HepG2 (cell line): ENCODE measurements at regions not wholly inside any gene's neighbourhood (a gene's known extent, or its start where the extent isn't known, plus 50 kb on each side); places are given as distances from the start of the nearest gene placed in this dataset.

ENCODE experiments used
- ATAC-seq: fragments of 200-7000 bp; cut with Tn5 transposase; 3 replicates; pipeline ENCODE4 v1.9.1; 2020; ENCODE audit warnings: mild to moderate bottlenecking, moderate library complexity
- BruUV-seq: library from RNA; stranded (reverse); fragments of 400-500 nt; replicated peaks from 2 replicates; lab custom pipeline; 2021; lab: Mats Ljungman, UMichigan
- CTCF ChIA-PET: fragments of 300-600 bp; formaldehyde crosslinking; extraction: SDS; loops from one replicate; lab custom pipeline; 2021; ENCODE audit warnings: low total read pairs, inconsistent platforms, low intra/inter-chr PET ratio; lab: Yijun Ruan, JAX
- POLR2A ChIA-PET: fragments of 350-600 bp; sonication (Branson Sonifier 250); formaldehyde crosslinking; loops from one replicate; lab custom pipeline; 2020; ENCODE audit warnings: antibody characterized with exemption, inconsistent platforms; lab: Yijun Ruan, JAX
- DNase-seq: peaks from one replicate; pipeline ENCODE4 v3.0.0-alpha.2; 2015; ENCODE audit warnings: low spot score
- FAIRE-seq: peaks from 3 replicates; lab custom pipeline; 2011; peaks lifted over from hg19 to GRCh38; lab: Jason Lieb, UNC
- H2AFZ ChIP-seq: one replicate; pipeline ENCODE4 v1.6.1; 2011; ENCODE audit warnings: low read length, inconsistent platforms
- H3K27ac ChIP-seq: fragments of 300-600 bp; 3 replicates; pipeline ENCODE4 v1.8.0; 2011; ENCODE audit warnings: mixed run types, mild to moderate bottlenecking, mixed read lengths, low read length, inconsistent platforms; ENCODE audit not compliant: insufficient read depth; ENCODE audit errors: extremely low read length
- H3K27me3 ChIP-seq, 2 experiments: fragments of 200-600 bp in 1 of 2; 2 replicates in 1 of 2; 3 replicates in 1 of 2; pipeline versions ENCODE4 v1.6.0 to v1.8.0; 2011; ENCODE audit warnings: low read length in 2 of 2, mild to moderate bottlenecking in 2 of 2, moderate library complexity in 2 of 2, inconsistent platforms in 1 of 2; ENCODE audit not compliant: insufficient read depth in 2 of 2, control insufficient read depth in 1 of 2
- H3K36me3 ChIP-seq, 2 experiments: fragments of 200-600 bp in 1 of 2; replicated peaks in 1 of 2; 2 replicates in 1 of 2; 3 replicates in 1 of 2; pipeline versions ENCODE4 v1.5.1 to v1.8.0; 2011; ENCODE audit warnings: low read length in 2 of 2, inconsistent platforms in 1 of 2; ENCODE audit not compliant: insufficient read depth in 2 of 2, control insufficient read depth in 1 of 2
- H3K4me1 ChIP-seq: 2 replicates; pipeline ENCODE4 v1.5.1; 2012; ENCODE audit warnings: low read length, inconsistent platforms; ENCODE audit not compliant: insufficient read depth
- H3K4me2 ChIP-seq: 2 replicates; pipeline ENCODE4 v1.6.0; 2011; ENCODE audit warnings: low read depth, low read length, inconsistent platforms
- H3K4me3 ChIP-seq, 3 experiments: fragments of 200-600 bp in 1 of 3; sonication (generic), shearing (Covaris generic) in 1 of 3; replicated peaks in 1 of 3; 2 replicates each; pipeline ENCODE4 v1.5.1; 2011 to 2016; ENCODE audit warnings: low read length in 3 of 3, inconsistent platforms in 2 of 3, low read depth in 2 of 3, mild to moderate bottlenecking in 2 of 3, control low read depth in 1 of 3, mixed read lengths in 1 of 3; ENCODE audit not compliant: insufficient read depth in 1 of 3
- H3K79me2 ChIP-seq: one replicate; pipeline ENCODE4 v1.6.1; 2011; ENCODE audit warnings: low read length, inconsistent platforms; ENCODE audit not compliant: insufficient read depth
- H3K9ac ChIP-seq: 2 replicates; pipeline ENCODE4 v1.6.0; 2011; ENCODE audit warnings: mild to moderate bottlenecking, low read depth, low read length, inconsistent platforms; ENCODE audit not compliant: insufficient read depth
- H3K9me3 ChIP-seq: 2 replicates; pipeline ENCODE4 v1.5.1; 2012; ENCODE audit warnings: mild to moderate bottlenecking, low read length
- H4K20me1 ChIP-seq: 2 replicates; pipeline ENCODE4 v1.6.0; 2011; ENCODE audit warnings: inconsistent platforms, mild to moderate bottlenecking, low read length, moderate library complexity; ENCODE audit not compliant: insufficient read depth
- CEBPZ ChIP-seq: IDR thresholded peaks from 2 replicates; pipeline ENCODE4 v1.6.1; 2012; ENCODE audit warnings: low read length, improper control_type of control experiment
- IRF2 ChIP-seq: IDR thresholded peaks from 2 replicates; pipeline ENCODE4 v1.6.1; 2018; ENCODE audit warnings: missing genetic modification reagents, missing compliant biosample characterization
- KMT2B ChIP-seq: IDR thresholded peaks from 2 replicates; pipeline ENCODE4 v1.6.1; 2016; ENCODE audit warnings: missing genetic modification reagents, missing compliant biosample characterization
- PITX1 ChIP-seq: sonication (generic); formaldehyde crosslinking; IDR thresholded peaks from 2 replicates; pipeline ENCODE4 v1.5.1; 2020; ENCODE audit warnings: mild to moderate bottlenecking, missing genetic modification reagents
- SNAPC4 ChIP-seq: sonication (generic); formaldehyde crosslinking; IDR thresholded peaks from 2 replicates; pipeline ENCODE4 v1.4.0; 2020; ENCODE audit warnings: mild to moderate bottlenecking, missing genetic modification reagents
- TGIF2 ChIP-seq: IDR thresholded peaks from 2 replicates; pipeline ENCODE4 v1.6.1; 2016; ENCODE audit warnings: control low read depth, missing compliant biosample characterization
- XBP1 ChIP-seq: sonication (generic); formaldehyde crosslinking; IDR thresholded peaks from 2 replicates; pipeline ENCODE4 v1.5.0; 2020; ENCODE audit warnings: missing genetic modification reagents
- ZNF143 ChIP-seq: sonication (generic); formaldehyde crosslinking; IDR thresholded peaks from 2 replicates; pipeline ENCODE4 v1.4.0; 2020; ENCODE audit warnings: missing genetic modification reagents
- WGBS: methylation state at CpG from one replicate; pipeline ENCODE4 v1.1.6; 2017; ENCODE audit warnings: low lambda C conversion rate; 5-methylcytosine and 5-hydroxymethylcytosine counted together
- in situ Hi-C: cut with HindIII; loops from 2 replicates; pipeline ENCODE4 v1.10.0; 2017; ENCODE audit warnings: low pct_unique_long_range_greater_than_20kb; ENCODE audit not compliant: extremely low pct_ligation_motif_present
- intact Hi-C: fragments of 100-400 bp; cut with micrococcal nuclease; formaldehyde crosslinking; loops from one replicate; pipeline ENCODE4 v1.10.0; 2022; ENCODE audit not compliant: unreplicated experiment
- TF ChIP-seq, protein P1 (sequence below): sonication (generic); formaldehyde crosslinking; IDR thresholded peaks from 2 replicates; pipeline ENCODE4 v1.8.0; 2023; ENCODE audit warnings: mild to moderate bottlenecking, missing genetic modification reagents
- TF ChIP-seq, protein P2 (sequence below): sonication (generic); formaldehyde crosslinking; IDR thresholded peaks from 2 replicates; pipeline ENCODE4 v1.4.0; 2020; ENCODE audit warnings: missing genetic modification reagents, mild to moderate bottlenecking, borderline replicate concordance

- Histone ChIP-seq H3K79me2 (no peaks in the 10 kb centered on the region), H3K36me3 (no peaks in the 10 kb centered on the region), H3K27ac (no peak overlapping the region), H3K9ac (no peak overlapping the region)
- POLR2A ChIA-PET = no interaction called here
- TF ChIP-seq SNAPC4 (CRISPR knock-in tag) = no peak
- no peak for TF ChIP-seq CEBPZ
- TF ChIP-seq ZNF143 (CRISPR knock-in tag) = no peak
- no peak for TF ChIP-seq TGIF2
- TF ChIP-seq, protein P1, sequence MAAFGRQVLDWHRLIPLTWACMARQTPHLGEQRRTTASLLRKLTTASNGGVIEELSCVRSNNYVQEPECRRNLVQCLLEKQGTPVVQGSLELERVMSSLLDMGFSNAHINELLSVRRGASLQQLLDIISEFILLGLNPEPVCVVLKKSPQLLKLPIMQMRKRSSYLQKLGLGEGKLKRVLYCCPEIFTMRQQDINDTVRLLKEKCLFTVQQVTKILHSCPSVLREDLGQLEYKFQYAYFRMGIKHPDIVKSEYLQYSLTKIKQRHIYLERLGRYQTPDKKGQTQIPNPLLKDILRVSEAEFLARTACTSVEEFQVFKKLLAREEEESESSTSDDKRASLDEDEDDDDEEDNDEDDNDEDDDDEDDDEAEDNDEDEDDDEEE (CRISPR knock-in tag) = no peak
- TF ChIP-seq XBP1 = no peak
- TF ChIP-seq IRF2 = no peak
- TF ChIP-seq KMT2B (CRISPR knock-in tag) = no peak
- TF ChIP-seq PITX1 (CRISPR knock-in tag) = no peak
- TF ChIP-seq, protein P2, sequence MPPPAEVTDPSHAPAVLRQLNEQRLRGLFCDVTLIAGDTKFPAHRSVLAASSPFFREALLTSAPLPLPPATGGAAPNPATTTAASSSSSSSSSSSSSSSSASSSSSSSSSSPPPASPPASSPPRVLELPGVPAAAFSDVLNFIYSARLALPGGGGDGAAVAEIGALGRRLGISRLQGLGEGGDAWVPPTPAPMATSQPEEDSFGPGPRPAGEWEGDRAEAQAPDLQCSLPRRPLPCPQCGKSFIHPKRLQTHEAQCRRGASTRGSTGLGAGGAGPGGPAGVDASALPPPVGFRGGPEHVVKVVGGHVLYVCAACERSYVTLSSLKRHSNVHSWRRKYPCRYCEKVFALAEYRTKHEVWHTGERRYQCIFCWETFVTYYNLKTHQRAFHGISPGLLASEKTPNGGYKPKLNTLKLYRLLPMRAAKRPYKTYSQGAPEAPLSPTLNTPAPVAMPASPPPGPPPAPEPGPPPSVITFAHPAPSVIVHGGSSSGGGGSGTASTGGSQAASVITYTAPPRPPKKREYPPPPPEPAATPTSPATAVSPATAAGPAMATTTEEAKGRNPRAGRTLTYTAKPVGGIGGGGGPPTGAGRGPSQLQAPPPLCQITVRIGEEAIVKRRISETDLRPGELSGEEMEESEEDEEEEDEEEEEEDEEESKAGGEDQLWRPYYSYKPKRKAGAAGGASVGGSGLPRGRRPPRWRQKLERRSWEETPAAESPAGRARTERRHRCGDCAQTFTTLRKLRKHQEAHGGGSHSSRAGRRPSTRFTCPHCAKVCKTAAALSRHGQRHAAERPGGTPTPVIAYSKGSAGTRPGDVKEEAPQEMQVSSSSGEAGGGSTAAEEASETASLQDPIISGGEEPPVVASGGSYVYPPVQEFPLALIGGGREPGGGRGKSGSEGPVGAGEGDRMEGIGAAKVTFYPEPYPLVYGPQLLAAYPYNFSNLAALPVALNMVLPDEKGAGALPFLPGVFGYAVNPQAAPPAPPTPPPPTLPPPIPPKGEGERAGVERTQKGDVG (CRISPR knock-in tag) = no peak
- TF ChIP-seq, all 625 proteins: peak for 0
- FAIRE-seq (no peak), DNase-seq (no peak), ATAC-seq (no peak)
- intact Hi-C loops (no loop called here), in situ Hi-C loops (no loop called here)
- Histone ChIP-seq H3K4me3 (no peak overlapping the region), H3K9me3 (no peaks in the 10 kb centered on the region), H3K4me2 (no peak overlapping the region), H4K20me1 (no peaks in the 10 kb centered on the region), H2AFZ (no peak overlapping the region), H3K27me3 (peaks cover 3 to 44% of the 10 kb centered on the region in 2 experiments), H3K4me1 (no peaks in the 10 kb centered on the region)
- no TSS peak for BruUV-seq
- CTCF ChIA-PET = no interaction called here
- WGBS = 13% methylated on average over 5 of the region's 9 CpGs
Measured at GRCh38 chr1:5455056-5455455, 537.2 kb downstream of the NPHP4 start.
